22Rv1 (cell line): ENCODE measurements at regions not wholly inside any gene's neighbourhood (a gene's known extent, or its start where the extent isn't known, plus 50 kb on each side); places are given as distances from the start of the nearest gene placed in this dataset.

Source experiments
- H3K27ac ChIP-seq: fragments of 450-650 bp; 2 replicates; pipeline ENCODE4 v1.5.1; 2017
- CTCF ChIP-seq: fragments of 450-650 bp; IDR thresholded peaks from 2 replicates; pipeline ENCODE4 v1.5.1; 2017; ENCODE audit warnings: mild to moderate bottlenecking
- ZFX ChIP-seq: fragments of 450-650 bp; IDR thresholded peaks from 2 replicates; pipeline ENCODE4 v1.6.1; 2017; ENCODE audit warnings: antibody characterized with exemption, borderline replicate concordance

GRCh38 chr12:97093187-97093683, 186.2 kb downstream of the NEDD1 start:
- no peak overlapping the region for H3K27ac ChIP-seq
- TF ChIP-seq CTCF = no peak

GRCh38 chr12:97097734-97098133, 190.7 kb downstream of the NEDD1 start:
- TF ChIP-seq ZFX (no peak), CTCF (no peak)

GRCh38 chr12:97109441-97109840, 202.4 kb downstream of the NEDD1 start:
- no peak for TF ChIP-seq ZFX
- TF ChIP-seq CTCF = no peak
- no peak overlapping the region for H3K27ac ChIP-seq

More at GRCh38 chr12:97097734-97098133, 190.7 kb downstream of the NEDD1 start:
- H3K27ac ChIP-seq = no peak overlapping the region

GRCh38 chr12:97112136-97112535, 205.1 kb downstream of the NEDD1 start:
- TF ChIP-seq CTCF (no peak), ZFX (no peak)
- H3K27ac ChIP-seq = no peak overlapping the region

GRCh38 chr12:97118796-97119375, 211.8 kb downstream of the NEDD1 start:
- H3K27ac ChIP-seq = no peak overlapping the region
- no peak for TF ChIP-seq CTCF

GRCh38 chr12:97127061-97127460, 220.0 kb downstream of the NEDD1 start:
- H3K27ac ChIP-seq = no peak overlapping the region
- no peak for TF ChIP-seq ZFX
- TF ChIP-seq CTCF = no peak

- TF ChIP-seq CTCF (no peak), ZFX (no peak)
- no peak overlapping the region for H3K27ac ChIP-seq
These were observed 224.3 kb downstream of the NEDD1 start for GRCh38 chr12:97131220-97131981.
